HPDE6-E6E7 (cell line): ENCODE measurements at regions not wholly inside any gene's neighbourhood (a gene's known extent, or its start where the extent isn't known, plus 50 kb on each side); places are given as distances from the start of the nearest gene placed in this dataset.
"Not testable (repeated sequence)": the region's sequence is repeated elsewhere in the genome, so short reads cannot be mapped to it uniquely, and the experiment has no call there.

ENCODE experiments used
- DNase-seq: peaks from one replicate; pipeline ENCODE4 v3.0.0; 2011; ENCODE audit warnings: missing footprints; ENCODE audit errors: extremely low spot score

GRCh38 chr3:43838009-43838758 is 147.4 kb downstream of the ABHD5 start:
- no peak for DNase-seq

- DNase-seq = no peak
Observed at GRCh38 chr3:43838877-43839276, 148.1 kb downstream of the ABHD5 start.

- DNase-seq = no peak
Observed at GRCh38 chr3:43843386-43843785, 152.6 kb downstream of the ABHD5 start.

- no peak for DNase-seq
Observed at GRCh38 chr3:43844757-43845156, 154.0 kb downstream of the ABHD5 start.

- not testable (repeated sequence) for DNase-seq
Observed at GRCh38 chr3:43845553-43845952, 154.8 kb downstream of the ABHD5 start.

GRCh38 chr3:43852066-43852465 is 161.3 kb downstream of the ABHD5 start:
- DNase-seq = no peak

GRCh38 chr3:43854283-43854682 is 163.5 kb downstream of the ABHD5 start:
- no peak for DNase-seq

- DNase-seq = no peak
Observed at GRCh38 chr3:43854916-43855315, 164.2 kb downstream of the ABHD5 start.

- DNase-seq = no peak
Observed at GRCh38 chr3:43855674-43856299, 165.0 kb downstream of the ABHD5 start.

- no peak for DNase-seq
Observed at GRCh38 chr3:43856351-43856750, 165.6 kb downstream of the ABHD5 start.

- DNase-seq = no peak
Observed at GRCh38 chr3:43856761-43857160, 166.0 kb downstream of the ABHD5 start.

- DNase-seq = no peak
Observed at GRCh38 chr3:43857361-43858293, 166.9 kb downstream of the ABHD5 start.

GRCh38 chr3:43858294-43858701 is 167.6 kb downstream of the ABHD5 start:
- DNase-seq = no peak

GRCh38 chr3:43859766-43860165 is 169.0 kb downstream of the ABHD5 start:
- no peak for DNase-seq

- no peak for DNase-seq
Observed at GRCh38 chr3:43861635-43862034, 170.9 kb downstream of the ABHD5 start.

- DNase-seq = no peak
Observed at GRCh38 chr3:43862470-43862869, 171.7 kb downstream of the ABHD5 start.

- no peak for DNase-seq
Observed at GRCh38 chr3:43862992-43863805, 172.5 kb downstream of the ABHD5 start.

- DNase-seq = no peak
Observed at GRCh38 chr3:43863966-43864933, 173.5 kb downstream of the ABHD5 start.

GRCh38 chr3:43865351-43865750 is 174.6 kb downstream of the ABHD5 start:
- no peak for DNase-seq

GRCh38 chr3:43865887-43866528 is 175.3 kb downstream of the ABHD5 start:
- DNase-seq = no peak
